ENCODE measurements at regions not wholly inside any gene's neighbourhood (a gene's known extent, or its start where the extent isn't known, plus 50 kb on each side); places are given as distances from the start of the nearest gene placed in this dataset.

- TF ChIP-seq ATF3 (IDR thresholded peaks at IDR 0.05): no peak
- TF ChIP-seq ATF3 (CRISPR knock-in tag; conservative IDR thresholded peaks at IDR 0.05): no peak
- no peak for TF ChIP-seq COPS2 (conservative IDR thresholded peaks at IDR 0.05)
- TF ChIP-seq SRSF9 (IDR thresholded peaks at IDR 0.05; ENCODE audit: borderline replicate concordance, low read depth, low read length): no peak
- no peak for TF ChIP-seq GMEB1 (CRISPR knock-in tag; IDR thresholded peaks at IDR 0.05)
Measured at GRCh38 chr12:60689137-60689536, 1093.3 kb downstream of the SLC16A7 start (continued).

- H3K27ac ChIP-seq (ENCODE audit: extremely low read depth, low read depth, low read length): no peak overlapping the region
- DNase-seq (ENCODE audit: extremely low read depth in 1 of 4, low spot score in 3 of 4) (no peak), ATAC-seq (no peak), FAIRE-seq (no peak)
- H4K20me1 ChIP-seq (replicated peaks; ENCODE audit: control insufficient read depth, insufficient read depth, low read length): no peaks in the 10 kb centered on the region
- no peaks in the 10 kb centered on the region for H3K79me2 ChIP-seq (ENCODE audit: control insufficient read depth, insufficient read depth, low read length)
- H2AFZ ChIP-seq (ENCODE audit: low read depth, low read length): no peak overlapping the region
- no peak overlapping the region for H3K9ac ChIP-seq (ENCODE audit: insufficient read depth in 1 of 2, low read depth in 2 of 2, low read length in 2 of 2)
- CTCF ChIA-PET (ENCODE audit: low intra/inter-chr PET ratio): no interaction called here
- BruUV-seq (replicated peaks): no TSS peak
- no peaks in the 10 kb centered on the region for H3K9me1 ChIP-seq (ENCODE audit: control insufficient read depth, insufficient read depth, low read length)
- H3K4me2 ChIP-seq (ENCODE audit: insufficient read depth, low read length): no peak overlapping the region
- in situ Hi-C loops (cut with MboI): no loop called here
- intact Hi-C loops (cut with micrococcal nuclease): no loop called here
- no peaks in the 10 kb centered on the region for H3K4me1 ChIP-seq (replicated peaks in 1 of 2; ENCODE audit: control insufficient read depth in 2 of 2, insufficient read depth in 2 of 2, low read length in 2 of 2)
- H3K27me3 ChIP-seq (ENCODE audit: control insufficient read depth in 2 of 2, insufficient read depth in 2 of 2, low read length in 2 of 2): no peaks in the 10 kb centered on the region
- H3K36me3 ChIP-seq (ENCODE audit: control insufficient read depth, insufficient read depth, low read length): no peaks in the 10 kb centered on the region
- H3K9me3 ChIP-seq (replicated peaks; ENCODE audit: control insufficient read depth, insufficient read depth, low read depth, low read length): no peaks in the 10 kb centered on the region; the same call in 1 of the 2 replicates
- no peak for TF ChIP-seq C11orf30 (IDR thresholded peaks at IDR 0.05; ENCODE audit: low read depth)
- TF ChIP-seq MTA2 (IDR thresholded peaks at IDR 0.05; ENCODE audit: low read depth): no peak
- no peak for TF ChIP-seq ZNF3 (CRISPR knock-in tag; IDR thresholded peaks at IDR 0.05)
- TF ChIP-seq ZNF609 (CRISPR knock-in tag; IDR thresholded peaks at IDR 0.05; ENCODE audit: borderline replicate concordance): no peak
- H3K4me3 ChIP-seq: no peak overlapping the region
- 0% methylated on average over 1 of the region's 1 CpG for whole genome bisulfite sequencing (ENCODE audit: insufficient coverage, low coverage, missing lambda C conversion rate)
- POLR2A ChIA-PET: no interaction called here
Measured at GRCh38 chr12:60693019-60693626, 1097.3 kb downstream of the SLC16A7 start.

All from K562 (cell line).